ENCODE measurements at regions not wholly inside any gene's neighbourhood (a gene's known extent, or its start where the extent isn't known, plus 50 kb on each side); places are given as distances from the start of the nearest gene placed in this dataset.

DNA sequence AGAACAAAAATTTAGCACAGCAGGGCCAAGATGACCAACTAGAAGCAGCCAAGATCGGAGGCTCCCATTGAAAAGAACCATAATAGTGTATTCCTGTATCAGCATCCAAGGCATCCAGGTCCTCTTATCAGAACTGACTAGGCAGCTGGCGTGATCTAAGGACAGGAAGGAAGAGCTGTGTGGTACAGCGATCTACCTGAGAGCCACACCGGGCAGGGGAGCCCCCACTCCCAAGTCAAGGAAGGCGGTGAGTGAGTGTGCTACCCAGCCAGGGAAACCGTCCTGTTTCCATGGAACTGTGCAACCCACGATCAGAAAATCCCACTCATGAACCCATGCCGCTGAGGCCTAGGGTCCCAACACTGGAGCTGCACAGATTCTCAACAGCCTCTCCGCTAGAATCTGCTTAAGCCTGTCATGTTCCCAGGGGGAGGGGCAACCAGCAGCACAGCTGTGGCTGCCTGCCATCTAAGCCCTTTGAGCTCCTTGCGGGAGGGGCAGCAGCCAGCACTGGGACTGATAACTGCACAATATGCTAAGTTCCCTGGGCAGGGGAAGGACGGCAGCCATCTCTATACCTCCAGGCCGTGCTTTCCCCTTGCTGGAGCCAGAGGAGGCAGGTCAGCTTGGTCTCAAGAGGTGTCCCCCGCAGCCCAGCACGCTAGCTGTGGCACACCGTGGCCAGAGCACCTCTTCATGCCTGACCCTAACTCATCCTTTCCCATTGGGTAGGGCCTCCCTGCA is 213.0 kb upstream of the SMIM30 start:
- H4K91ac ChIP-seq (ENCODE audit: low read length) = no peak overlapping the region
- no peaks in the 10 kb centered on the region for H3K79me1 ChIP-seq (replicated peaks; ENCODE audit: low read length, poor library complexity, severe bottlenecking)
- H3K18ac ChIP-seq (ENCODE audit: low read depth in 1 of 2, low read length in 2 of 2) = no peak overlapping the region
- no peak overlapping the region for H3K4ac ChIP-seq (ENCODE audit: low read depth in 1 of 2, low read length in 2 of 2)
- no peak overlapping the region for H3K23ac ChIP-seq (ENCODE audit: low read length in 2 of 2)
- no peaks in the 10 kb centered on the region for H3K27me3 ChIP-seq (ENCODE audit: control insufficient read depth in 1 of 2, insufficient read depth in 1 of 2, low read length in 2 of 2)
- no peaks in the 10 kb centered on the region for H3K4me1 ChIP-seq (ENCODE audit: control insufficient read depth, insufficient read depth, low read depth, low read length)
- H2BK5ac ChIP-seq (ENCODE audit: low read depth, low read length, poor library complexity, severe bottlenecking) = no peak overlapping the region
- H2BK120ac ChIP-seq (ENCODE audit: low read depth, low read length) = no peak overlapping the region
- WGBS = 73% methylated on average over 15 of the region's 15 CpGs
- peaks cover 2% of the 10 kb centered on the region for H3K9me3 ChIP-seq (ENCODE audit: control insufficient read depth, low read length)
- no peaks in the 10 kb centered on the region for H3K36me3 ChIP-seq (ENCODE audit: control insufficient read depth in 1 of 2, insufficient read depth in 2 of 2, low read depth in 1 of 2, low read length in 2 of 2)
- no peak overlapping the region for H2BK12ac ChIP-seq (ENCODE audit: low read length in 2 of 2)
- no peak for DNase-seq
- no peak overlapping the region for H2AFZ ChIP-seq (ENCODE audit: low read depth, low read length)
- no peak overlapping the region for H3K14ac ChIP-seq (ENCODE audit: low read length in 2 of 2)
- no peak overlapping the region for H2BK15ac ChIP-seq (ENCODE audit: low read depth, poor library complexity, severe bottlenecking)
- no peak overlapping the region for H4K8ac ChIP-seq (ENCODE audit: low read length)
- no peak overlapping the region for H3K27ac ChIP-seq (ENCODE audit: low read length, poor library complexity, severe bottlenecking)
- H3K4me3 ChIP-seq (ENCODE audit: insufficient read depth in 1 of 2, low read depth in 1 of 2, low read length in 2 of 2) = no peak overlapping the region
- no peak overlapping the region for H2AK5ac ChIP-seq (ENCODE audit: low read length, severe bottlenecking)
- H3K4me2 ChIP-seq (ENCODE audit: low read length, poor library complexity, severe bottlenecking) = no peak overlapping the region
- no peak overlapping the region for H3K9ac ChIP-seq (ENCODE audit: low read length)

DNA sequence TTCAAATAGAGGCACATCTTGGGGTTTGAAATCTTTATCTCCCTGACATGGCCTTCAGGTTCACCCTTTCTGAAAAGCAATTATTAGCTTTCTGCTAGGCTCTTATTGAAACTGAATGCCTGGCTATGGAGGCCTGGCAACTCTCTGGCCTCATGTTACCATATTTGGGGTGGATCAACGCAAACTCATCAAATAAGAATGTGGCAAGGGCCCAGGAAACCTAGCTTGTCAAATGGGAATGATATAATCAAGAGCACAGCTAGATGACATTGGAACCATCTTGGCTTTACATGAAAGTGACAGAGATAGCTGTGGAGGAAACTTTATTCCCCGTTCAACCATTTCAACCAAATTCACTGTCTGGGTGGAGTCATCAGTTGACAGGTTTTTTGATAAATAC is 202.8 kb upstream of the SMIM30 start:
- no peak for DNase-seq
- Histone ChIP-seq H3K27me3 (ENCODE audit: control insufficient read depth in 1 of 2, insufficient read depth in 1 of 2, low read length in 2 of 2) (no peaks in the 10 kb centered on the region), H2BK15ac (ENCODE audit: low read depth, poor library complexity, severe bottlenecking) (no peak overlapping the region), H3K4me3 (ENCODE audit: insufficient read depth in 1 of 2, low read depth in 1 of 2, low read length in 2 of 2) (no peak overlapping the region), H3K23ac (ENCODE audit: low read length in 2 of 2) (no peak overlapping the region), H4K8ac (ENCODE audit: low read length) (no peak overlapping the region), H3K36me3 (ENCODE audit: control insufficient read depth in 1 of 2, insufficient read depth in 2 of 2, low read depth in 1 of 2, low read length in 2 of 2) (no peaks in the 10 kb centered on the region), H2BK120ac (ENCODE audit: low read depth, low read length) (no peak overlapping the region), H3K9me3 (ENCODE audit: control insufficient read depth, low read length) (no peaks in the 10 kb centered on the region), H2BK5ac (ENCODE audit: low read depth, low read length, poor library complexity, severe bottlenecking) (no peak overlapping the region), H2AFZ (ENCODE audit: low read depth, low read length) (no peak overlapping the region), H3K4me2 (ENCODE audit: low read length, poor library complexity, severe bottlenecking) (no peak overlapping the region), H2AK5ac (ENCODE audit: low read length, severe bottlenecking) (no peak overlapping the region), H3K4ac (ENCODE audit: low read depth in 1 of 2, low read length in 2 of 2) (no peak overlapping the region), H4K91ac (ENCODE audit: low read length) (no peak overlapping the region), H3K18ac (ENCODE audit: low read depth in 1 of 2, low read length in 2 of 2) (no peak overlapping the region), H3K9ac (ENCODE audit: low read length) (no peak overlapping the region), H3K27ac (ENCODE audit: low read length, poor library complexity, severe bottlenecking) (no peak overlapping the region), H3K4me1 (ENCODE audit: control insufficient read depth, insufficient read depth, low read depth, low read length) (no peaks in the 10 kb centered on the region), H3K79me1 (replicated peaks; ENCODE audit: low read length, poor library complexity, severe bottlenecking) (no peaks in the 10 kb centered on the region), H3K14ac (ENCODE audit: low read length in 2 of 2) (no peak overlapping the region), H2BK12ac (ENCODE audit: low read length in 2 of 2) (no peak overlapping the region)
- WGBS = 50% methylated on average over 1 of the region's 2 CpGs

DNA sequence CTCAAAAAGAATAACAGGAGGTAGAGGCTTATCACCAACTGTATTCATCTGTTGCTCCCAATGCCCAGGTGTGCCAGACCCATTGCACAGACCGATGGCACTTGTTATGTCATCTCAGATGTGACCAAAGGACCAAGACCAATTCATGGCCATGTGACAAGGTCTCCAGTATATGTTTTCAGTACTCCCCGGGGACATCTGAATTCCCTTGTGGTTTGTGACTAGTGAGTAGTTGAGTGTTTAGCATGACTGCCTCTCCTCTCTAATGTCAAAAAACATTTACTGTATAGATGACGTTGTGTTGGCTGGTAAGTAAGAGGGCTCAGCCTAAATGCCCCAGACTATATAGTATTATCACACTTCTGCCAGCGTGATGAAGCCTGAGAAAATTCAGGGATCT is 202.1 kb upstream of the SMIM30 start:
- Histone ChIP-seq H3K9me3 (ENCODE audit: control insufficient read depth, low read length) (no peaks in the 10 kb centered on the region), H3K18ac (ENCODE audit: low read depth in 1 of 2, low read length in 2 of 2) (no peak overlapping the region), H4K8ac (ENCODE audit: low read length) (no peak overlapping the region), H3K14ac (ENCODE audit: low read length in 2 of 2) (no peak overlapping the region), H2AFZ (ENCODE audit: low read depth, low read length) (no peak overlapping the region), H2BK120ac (ENCODE audit: low read depth, low read length) (no peak overlapping the region), H2BK15ac (ENCODE audit: low read depth, poor library complexity, severe bottlenecking) (no peak overlapping the region), H2AK5ac (ENCODE audit: low read length, severe bottlenecking) (no peak overlapping the region), H3K27ac (ENCODE audit: low read length, poor library complexity, severe bottlenecking) (no peak overlapping the region), H3K27me3 (ENCODE audit: control insufficient read depth in 1 of 2, insufficient read depth in 1 of 2, low read length in 2 of 2) (no peaks in the 10 kb centered on the region), H3K79me1 (replicated peaks; ENCODE audit: low read length, poor library complexity, severe bottlenecking) (no peaks in the 10 kb centered on the region), H3K9ac (ENCODE audit: low read length) (no peak overlapping the region), H3K36me3 (ENCODE audit: control insufficient read depth in 1 of 2, insufficient read depth in 2 of 2, low read depth in 1 of 2, low read length in 2 of 2) (no peaks in the 10 kb centered on the region), H2BK5ac (ENCODE audit: low read depth, low read length, poor library complexity, severe bottlenecking) (no peak overlapping the region), H3K4me3 (ENCODE audit: insufficient read depth in 1 of 2, low read depth in 1 of 2, low read length in 2 of 2) (no peak overlapping the region), H3K4ac (ENCODE audit: low read depth in 1 of 2, low read length in 2 of 2) (no peak overlapping the region), H3K4me1 (ENCODE audit: control insufficient read depth, insufficient read depth, low read depth, low read length) (no peaks in the 10 kb centered on the region), H3K4me2 (ENCODE audit: low read length, poor library complexity, severe bottlenecking) (no peak overlapping the region), H4K91ac (ENCODE audit: low read length) (no peak overlapping the region), H2BK12ac (ENCODE audit: low read length in 2 of 2) (no peak overlapping the region), H3K23ac (ENCODE audit: low read length in 2 of 2) (no peak overlapping the region)
- DNase-seq = no peak
- WGBS = 56% methylated on average over 3 of the region's 4 CpGs

DNA sequence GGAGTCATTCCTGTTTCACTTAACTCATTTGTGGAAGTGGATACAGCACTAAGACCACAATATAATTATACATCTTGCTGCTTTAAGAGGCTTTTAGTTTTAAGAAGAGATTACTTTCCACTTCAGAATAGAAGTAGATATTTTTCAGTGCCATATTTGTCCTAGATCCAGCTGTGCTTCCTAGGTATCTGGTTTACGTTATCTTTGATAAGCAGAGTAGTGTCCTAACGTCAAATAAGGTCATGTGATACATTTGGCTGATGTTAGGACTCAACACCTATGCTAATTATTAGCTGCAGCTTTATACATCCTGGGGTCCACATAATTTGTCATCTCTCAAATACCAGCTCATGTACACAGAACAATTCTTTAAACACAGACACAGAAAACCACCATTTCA is 196.2 kb upstream of the SMIM30 start:
- Histone ChIP-seq H2AK5ac (ENCODE audit: low read length, severe bottlenecking) (no peak overlapping the region), H3K14ac (ENCODE audit: low read length in 2 of 2) (no peak overlapping the region), H3K4me1 (ENCODE audit: control insufficient read depth, insufficient read depth, low read depth, low read length) (no peaks in the 10 kb centered on the region), H3K4ac (ENCODE audit: low read depth in 1 of 2, low read length in 2 of 2) (no peak overlapping the region), H2BK120ac (ENCODE audit: low read depth, low read length) (no peak overlapping the region), H4K91ac (ENCODE audit: low read length) (no peak overlapping the region), H3K18ac (ENCODE audit: low read depth in 1 of 2, low read length in 2 of 2) (no peak overlapping the region), H3K4me2 (ENCODE audit: low read length, poor library complexity, severe bottlenecking) (no peak overlapping the region), H3K79me1 (replicated peaks; ENCODE audit: low read length, poor library complexity, severe bottlenecking) (no peaks in the 10 kb centered on the region), H3K9ac (ENCODE audit: low read length) (no peak overlapping the region), H3K27ac (ENCODE audit: low read length, poor library complexity, severe bottlenecking) (no peak overlapping the region), H3K9me3 (ENCODE audit: control insufficient read depth, low read length) (no peaks in the 10 kb centered on the region), H3K4me3 (ENCODE audit: insufficient read depth in 1 of 2, low read depth in 1 of 2, low read length in 2 of 2) (no peak overlapping the region), H2BK5ac (ENCODE audit: low read depth, low read length, poor library complexity, severe bottlenecking) (no peak overlapping the region), H3K27me3 (ENCODE audit: control insufficient read depth in 1 of 2, insufficient read depth in 1 of 2, low read length in 2 of 2) (no peaks in the 10 kb centered on the region), H3K23ac (ENCODE audit: low read length in 2 of 2) (no peak overlapping the region), H2BK12ac (ENCODE audit: low read length in 2 of 2) (no peak overlapping the region), H3K36me3 (ENCODE audit: control insufficient read depth in 1 of 2, insufficient read depth in 2 of 2, low read depth in 1 of 2, low read length in 2 of 2) (no peaks in the 10 kb centered on the region), H2BK15ac (ENCODE audit: low read depth, poor library complexity, severe bottlenecking) (no peak overlapping the region), H4K8ac (ENCODE audit: low read length) (no peak overlapping the region), H2AFZ (ENCODE audit: low read depth, low read length) (no peak overlapping the region)
- 80% methylated on average over 2 of the region's 2 CpGs for WGBS
- DNase-seq = no peak
